Cardiac fibroblast (primary cell): ENCODE measurements at regions not wholly inside any gene's neighbourhood (a gene's known extent, or its start where the extent isn't known, plus 50 kb on each side); places are given as distances from the start of the nearest gene placed in this dataset.

Experiments
- DNase-seq, 2 donors: peaks; one replicate each; pipeline versions ENCODE4 v3.0.0 to v3.0.0-alpha.2; 2010; ENCODE audit warnings: low read depth in 2 of 2
- H3K4me3 ChIP-seq, 2 donors: replicated peaks in 1 of 2; 1 replicate in 1 of 2; 2 replicates in 1 of 2; pipeline ENCODE4 v1.5.1; 2011; ENCODE audit warnings: low read depth in 2 of 2, low read length in 2 of 2, mild to moderate bottlenecking in 2 of 2, moderate library complexity in 1 of 2
- CTCF ChIP-seq: IDR thresholded peaks from one replicate; pipeline ENCODE4 v1.5.1; 2011; ENCODE audit warnings: low read depth, mild to moderate bottlenecking, low read length, inconsistent platforms

- TF ChIP-seq CTCF, result no peak
- no peak for DNase-seq
- H3K4me3 ChIP-seq, result no peak overlapping the region
Observed at GRCh38 chr20:55375920-55376319, 629.4 kb downstream of the CBLN4 start.

DNA sequence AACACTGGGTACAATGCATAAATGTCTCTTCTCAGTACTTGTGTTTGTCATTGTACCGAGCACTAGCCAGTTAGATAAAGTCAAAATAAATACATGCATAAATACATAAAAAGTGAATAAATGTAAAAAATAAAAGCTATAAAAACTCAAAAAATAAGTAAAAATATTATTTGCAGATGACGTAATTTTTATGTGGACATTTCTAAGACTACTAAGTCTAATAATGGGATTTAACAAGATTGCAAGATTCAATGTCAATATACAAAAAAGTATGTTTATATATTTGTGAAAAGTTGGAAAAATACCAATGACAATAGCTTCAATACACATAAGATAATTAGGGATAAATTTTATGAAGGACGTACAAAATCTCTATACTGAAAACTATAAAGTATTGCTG is 639.6 kb downstream of the CBLN4 start:
- H3K4me3 ChIP-seq, result no peak overlapping the region
- TF ChIP-seq CTCF, result no peak
- DNase-seq, result no peak

DNA sequence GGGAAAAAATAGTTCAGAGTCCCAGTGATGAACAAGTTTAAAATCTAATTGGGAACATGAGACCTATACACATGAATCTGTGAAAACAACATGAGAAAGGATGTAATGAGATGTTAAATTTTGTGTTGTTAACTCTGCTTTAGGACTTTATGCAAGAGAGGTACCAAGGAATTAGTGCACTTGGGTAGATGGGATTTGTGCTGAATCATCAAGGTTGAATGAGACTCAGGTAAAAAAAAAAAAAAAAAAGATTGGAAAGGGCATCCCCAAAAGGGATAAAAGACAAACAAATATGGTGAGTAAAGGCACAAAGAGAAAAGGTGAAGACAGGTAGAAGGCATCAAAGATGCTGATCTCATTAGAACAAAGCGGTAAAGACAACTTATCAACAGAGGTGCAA is 644.4 kb downstream of the CBLN4 start:
- no peak overlapping the region for H3K4me3 ChIP-seq
- DNase-seq, result no peak
- no peak for TF ChIP-seq CTCF

DNA sequence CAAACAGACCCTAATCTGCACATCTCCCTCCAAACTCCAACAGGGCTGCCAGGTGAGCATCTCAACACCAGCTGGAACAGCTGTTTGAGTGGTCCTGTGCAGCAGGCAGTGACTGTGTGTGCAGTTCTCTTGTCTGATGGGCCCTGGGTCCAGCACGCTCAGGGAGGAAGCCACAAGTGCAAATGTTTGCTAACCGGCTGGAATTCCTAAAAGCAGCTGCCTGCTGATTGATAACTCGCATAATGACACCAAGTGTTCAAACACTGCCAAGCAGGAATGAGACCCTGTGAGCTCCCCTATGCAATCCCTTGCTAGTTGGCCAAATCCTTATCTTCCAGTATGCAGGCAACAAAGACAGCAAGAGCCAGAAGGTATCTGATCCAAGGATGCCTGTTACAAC is 650.6 kb downstream of the CBLN4 start:
- no peak for TF ChIP-seq CTCF
- DNase-seq, result no peak
- H3K4me3 ChIP-seq, result no peak overlapping the region

GRCh38 chr20:55353206-55353605 is 652.1 kb downstream of the CBLN4 start:
- H3K4me3 ChIP-seq, result no peak overlapping the region
- DNase-seq, result no peak
- TF ChIP-seq CTCF, result no peak

DNA sequence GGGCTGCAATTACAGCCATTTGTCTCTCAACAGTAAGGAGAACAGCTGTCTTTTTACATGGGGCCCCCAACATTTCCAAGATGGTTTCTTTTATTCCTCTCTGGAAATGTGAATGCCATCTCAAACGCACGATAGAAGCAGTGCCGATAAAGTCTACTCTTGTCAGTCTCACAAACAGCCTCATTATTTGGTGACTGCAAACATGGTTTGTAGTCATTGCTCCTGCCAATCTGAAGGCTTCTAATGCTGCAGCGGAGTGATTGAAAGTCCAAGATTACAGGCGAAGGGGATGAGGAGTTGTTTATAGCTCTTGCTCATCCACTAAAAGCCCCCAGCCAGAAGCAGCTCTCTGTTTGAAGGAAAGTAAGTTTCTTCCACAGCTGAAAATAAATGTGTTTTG is 657.1 kb downstream of the CBLN4 start:
- no peak overlapping the region for H3K4me3 ChIP-seq
- TF ChIP-seq CTCF, result no peak
- DNase-seq, result no peak

DNA sequence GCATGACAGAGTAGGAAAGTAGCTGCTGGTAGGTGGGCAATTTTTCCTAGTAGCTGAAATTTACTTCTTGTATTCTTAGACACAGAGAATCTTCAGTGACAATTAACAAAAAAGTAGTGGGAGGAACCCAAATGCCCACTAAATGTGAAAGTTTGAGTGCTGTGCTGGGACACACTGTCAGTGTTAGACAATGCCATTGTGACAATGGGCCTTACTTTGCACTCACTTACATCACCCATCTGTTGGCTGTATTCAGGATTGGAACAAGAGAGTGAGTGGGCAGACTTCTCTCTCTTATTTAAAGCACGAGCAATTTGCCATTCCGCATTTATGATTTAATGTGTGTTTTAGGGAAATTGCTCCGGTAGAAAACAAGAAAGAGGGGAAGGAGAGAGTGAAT is 662.5 kb downstream of the CBLN4 start:
- H3K4me3 ChIP-seq, result no peak overlapping the region
- TF ChIP-seq CTCF, result no peak
- DNase-seq, result no peak
